Left ventricle myocardium inferior (tissue), 1 donor: ENCODE measurements at regions not wholly inside any gene's neighbourhood (a gene's known extent, or its start where the extent isn't known, plus 50 kb on each side); places are given as distances from the start of the nearest gene placed in this dataset.

Experiments
- DNase-seq: peaks from one replicate; pipeline ENCODE4 v3.0.0-alpha.2; 2020
- H3K27ac ChIP-seq: fragments of 200-600 bp; replicated peaks from 2 replicates; pipeline ENCODE4 v1.8.0; 2021
- H3K27me3 ChIP-seq: fragments of 200-600 bp; 2 replicates; pipeline ENCODE4 v1.8.0; 2021; ENCODE audit warnings: low read depth
- H3K36me3 ChIP-seq: fragments of 200-600 bp; 2 replicates; pipeline ENCODE4 v1.8.0; 2021
- H3K4me1 ChIP-seq: fragments of 200-600 bp; 2 replicates; pipeline ENCODE4 v1.8.0; 2021
- H3K4me3 ChIP-seq: fragments of 200-600 bp; 2 replicates; pipeline ENCODE4 v1.8.0; 2021; ENCODE audit warnings: mild to moderate bottlenecking, moderate library complexity
- H3K9me3 ChIP-seq: fragments of 200-600 bp; replicated peaks from 2 replicates; pipeline ENCODE4 v1.8.0; 2021
- intact Hi-C: fragments of 100-400 bp; cut with micrococcal nuclease; formaldehyde crosslinking; loops from one replicate; pipeline ENCODE4 v1.11.0; 2022
- TF ChIP-seq, protein P1 (sequence below): fragments of 200-600 bp; IDR thresholded peaks from 2 replicates; pipeline ENCODE4 v1.8.0; 2021; ENCODE audit warnings: antibody characterized with exemption, mild to moderate bottlenecking, borderline replicate concordance
- donor health status: DM: no; HTN: yes; CAD: no; lungs with severe emphysema.

DNA sequence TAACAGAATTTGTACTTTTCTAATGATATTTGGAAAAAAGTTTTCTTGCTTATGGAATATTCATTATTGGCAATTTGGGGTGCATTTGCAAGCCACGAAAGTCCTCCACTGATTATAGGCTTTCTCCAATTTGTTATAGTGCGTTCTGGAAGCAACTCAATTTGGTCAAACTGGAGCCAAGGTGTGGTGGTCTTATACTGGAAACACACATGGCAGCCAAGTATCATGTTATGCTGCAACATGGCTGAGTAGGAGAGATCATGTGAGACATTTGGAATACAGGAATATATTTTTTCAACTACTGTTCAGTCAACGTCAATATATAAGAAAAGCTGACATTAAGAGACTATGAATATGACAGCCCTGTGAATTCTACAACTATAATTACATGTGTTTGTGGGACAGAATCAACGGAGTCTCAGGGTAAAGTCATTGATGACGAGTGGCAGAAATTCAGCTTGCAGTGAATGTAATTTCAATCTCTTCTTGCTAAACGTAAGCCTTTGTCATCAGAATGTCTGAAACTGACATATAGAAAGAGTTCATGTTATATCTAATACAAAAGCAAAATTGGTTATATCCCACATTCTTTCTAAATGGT lies 83.8 kb upstream of the FIBIN start:
- Histone ChIP-seq H3K4me1 (no peaks in the 10 kb centered on the region), H3K27me3 (no peaks in the 10 kb centered on the region), H3K27ac (no peak overlapping the region), H3K4me3 (no peak overlapping the region), H3K9me3 (no peaks in the 10 kb centered on the region), H3K36me3 (no peaks in the 10 kb centered on the region)
- TF ChIP-seq, protein P1, sequence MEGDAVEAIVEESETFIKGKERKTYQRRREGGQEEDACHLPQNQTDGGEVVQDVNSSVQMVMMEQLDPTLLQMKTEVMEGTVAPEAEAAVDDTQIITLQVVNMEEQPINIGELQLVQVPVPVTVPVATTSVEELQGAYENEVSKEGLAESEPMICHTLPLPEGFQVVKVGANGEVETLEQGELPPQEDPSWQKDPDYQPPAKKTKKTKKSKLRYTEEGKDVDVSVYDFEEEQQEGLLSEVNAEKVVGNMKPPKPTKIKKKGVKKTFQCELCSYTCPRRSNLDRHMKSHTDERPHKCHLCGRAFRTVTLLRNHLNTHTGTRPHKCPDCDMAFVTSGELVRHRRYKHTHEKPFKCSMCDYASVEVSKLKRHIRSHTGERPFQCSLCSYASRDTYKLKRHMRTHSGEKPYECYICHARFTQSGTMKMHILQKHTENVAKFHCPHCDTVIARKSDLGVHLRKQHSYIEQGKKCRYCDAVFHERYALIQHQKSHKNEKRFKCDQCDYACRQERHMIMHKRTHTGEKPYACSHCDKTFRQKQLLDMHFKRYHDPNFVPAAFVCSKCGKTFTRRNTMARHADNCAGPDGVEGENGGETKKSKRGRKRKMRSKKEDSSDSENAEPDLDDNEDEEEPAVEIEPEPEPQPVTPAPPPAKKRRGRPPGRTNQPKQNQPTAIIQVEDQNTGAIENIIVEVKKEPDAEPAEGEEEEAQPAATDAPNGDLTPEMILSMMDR, result no peak
- intact Hi-C loops, result no loop called here
- DNase-seq, result no peak

DNA sequence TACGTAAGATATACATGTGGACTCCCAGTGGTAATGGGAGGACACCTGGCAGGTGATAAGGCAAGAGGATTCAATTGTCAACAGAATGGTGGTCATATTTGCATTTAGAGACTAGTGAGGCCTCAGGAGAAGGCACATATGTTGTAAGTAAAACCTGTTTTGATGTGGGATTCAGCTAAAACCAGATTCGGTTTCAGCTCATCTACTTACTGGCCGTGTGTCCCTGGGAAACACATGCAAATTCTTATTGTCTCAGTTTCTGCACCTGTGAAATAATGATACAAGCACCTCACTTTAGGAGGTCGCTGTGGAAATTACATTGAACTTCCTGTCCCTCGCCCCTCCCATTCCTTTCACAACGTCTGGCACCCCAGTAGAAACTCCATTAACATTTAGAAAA lies 78.9 kb upstream of the FIBIN start:
- Histone ChIP-seq H3K9me3 (no peaks in the 10 kb centered on the region), H3K27me3 (no peaks in the 10 kb centered on the region), H3K36me3 (no peaks in the 10 kb centered on the region), H3K4me3 (no peak overlapping the region), H3K27ac (no peak overlapping the region), H3K4me1 (no peaks in the 10 kb centered on the region)
- intact Hi-C loops, result no loop called here
- no peak for DNase-seq
- TF ChIP-seq, protein P1, result no peak

GRCh38 chr11:26916805-26917204 lies 77.1 kb upstream of the FIBIN start:
- TF ChIP-seq, protein P1, result no peak
- no peak overlapping the region for H3K4me3 ChIP-seq
- no peaks in the 10 kb centered on the region for H3K27me3 ChIP-seq
- no peaks in the 10 kb centered on the region for H3K9me3 ChIP-seq
- H3K4me1 ChIP-seq, result no peaks in the 10 kb centered on the region
- H3K27ac ChIP-seq, result no peak overlapping the region
- intact Hi-C loops, result no loop called here
- no peak for DNase-seq
- H3K36me3 ChIP-seq, result no peaks in the 10 kb centered on the region

DNA sequence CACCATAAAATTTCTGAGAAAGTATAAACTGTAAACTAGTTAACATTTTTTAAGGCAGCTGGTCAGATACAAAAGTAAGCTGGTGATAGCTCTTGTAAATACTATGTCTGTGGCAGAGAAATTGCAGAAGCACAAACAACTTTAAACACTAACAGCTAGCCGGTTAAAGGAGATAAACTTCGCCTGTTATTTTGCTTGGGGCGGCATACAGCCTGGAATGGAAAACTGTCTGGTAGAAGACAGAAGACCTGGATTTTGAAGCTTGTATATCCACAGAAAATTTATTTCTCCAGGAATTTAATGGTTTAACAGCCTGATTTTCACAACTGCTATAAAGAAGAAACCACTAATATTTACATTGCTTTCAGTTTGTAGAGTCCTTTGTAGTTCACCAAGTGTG lies 65.3 kb upstream of the FIBIN start:
- no peak overlapping the region for H3K4me3 ChIP-seq
- intact Hi-C loops, result no loop called here
- H3K36me3 ChIP-seq, result no peaks in the 10 kb centered on the region
- H3K27ac ChIP-seq, result no peak overlapping the region
- H3K9me3 ChIP-seq, result peaks cover 43% of the 10 kb centered on the region
- TF ChIP-seq, protein P1, result no peak
- DNase-seq, result no peak
- no peaks in the 10 kb centered on the region for H3K27me3 ChIP-seq
- H3K4me1 ChIP-seq, result no peaks in the 10 kb centered on the region

DNA sequence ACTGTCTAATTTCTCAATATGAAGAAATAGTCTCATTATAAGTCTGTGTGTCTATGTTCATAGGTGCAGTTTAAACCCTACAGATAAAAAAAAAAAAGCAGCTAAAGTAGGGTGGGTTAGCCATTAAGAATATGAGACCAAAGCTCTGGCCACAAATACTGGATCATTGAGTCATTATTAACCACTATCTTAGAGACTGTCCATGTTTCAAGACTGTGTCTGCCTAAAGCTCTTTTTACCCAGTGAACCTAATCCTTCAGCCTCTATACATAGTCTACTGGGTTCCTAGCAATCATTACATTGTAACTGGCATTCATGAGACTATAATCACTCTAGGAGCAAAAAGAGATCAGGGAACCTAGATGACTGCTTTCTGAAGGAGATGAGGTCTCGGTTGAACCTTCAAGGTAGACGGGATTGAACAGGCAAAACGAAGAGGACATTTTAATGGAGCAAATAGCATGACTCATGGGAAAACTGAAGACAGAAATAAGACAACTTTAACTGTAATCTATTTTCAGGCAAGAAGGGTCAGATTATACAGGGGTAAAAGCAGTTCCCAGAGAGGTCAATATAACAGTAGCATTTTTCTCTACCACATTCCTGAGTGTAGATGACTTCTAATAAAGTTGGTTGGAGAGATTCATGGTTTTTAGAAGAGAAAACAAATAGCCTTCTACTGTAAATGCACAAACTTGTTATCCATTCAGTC lies 64.0 kb upstream of the FIBIN start:
- no peaks in the 10 kb centered on the region for H3K4me1 ChIP-seq
- H3K4me3 ChIP-seq, result no peak overlapping the region
- H3K27me3 ChIP-seq, result no peaks in the 10 kb centered on the region
- TF ChIP-seq, protein P1, result no peak
- peak overlapping the region; percentile 61 for H3K27ac ChIP-seq
- intact Hi-C loops, result no loop called here
- peaks cover 31% of the 10 kb centered on the region for H3K9me3 ChIP-seq
- DNase-seq, result no peak
- H3K36me3 ChIP-seq, result no peaks in the 10 kb centered on the region
